Natural killer cell treated with Interleukin-12 subunit alpha and Interleukin-12 subunit beta and Interleukin-15 and Interleukin-18, amount 100 ng/mL, for 72 hours (primary cell): ENCODE measurements at regions not wholly inside any gene's neighbourhood (a gene's known extent, or its start where the extent isn't known, plus 50 kb on each side); places are given as distances from the start of the nearest gene placed in this dataset.

Experiments used
- ATAC-seq, 2 donors: fragments of 150-1000 bp; cut with Tn5 transposase in 1 of 2; sonication (Bioruptor Pico), chemical (Tn5 transposase) in 1 of 2; 2 replicates each; pipeline ENCODE4 v1.10.0; 2021
- DNase-seq: peaks from one replicate; pipeline ENCODE4 v3.0.0; 2022; ENCODE audit warnings: low spot score
- H3K27ac Mint-ChIP-seq, 2 donors: 1 replicate in 1 of 2; 2 replicates in 1 of 2; pipeline ENCODE4 v1.8.0; 2022; ENCODE audit warnings: mixed read lengths in 2 of 2, mild to moderate bottlenecking in 1 of 2, moderate library complexity in 1 of 2
- H3K27me3 Mint-ChIP-seq, 2 donors: 1 replicate in 1 of 2; 2 replicates in 1 of 2; pipeline ENCODE4 v1.8.0; 2022; ENCODE audit warnings: mixed read lengths in 2 of 2
- H3K36me3 Mint-ChIP-seq: one replicate; pipeline ENCODE4 v1.8.0; 2022; ENCODE audit warnings: mixed read lengths
- H3K4me1 Mint-ChIP-seq, 2 donors: 1 replicate in 1 of 2; 2 replicates in 1 of 2; pipeline ENCODE4 v1.8.0; 2022; ENCODE audit warnings: low read depth in 2 of 2, mixed read lengths in 2 of 2, mild to moderate bottlenecking in 1 of 2
- H3K4me3 Mint-ChIP-seq: one replicate; pipeline ENCODE4 v1.8.0; 2022; ENCODE audit warnings: mixed read lengths
- H3K9me3 Mint-ChIP-seq: 2 replicates; pipeline ENCODE4 v1.8.0; 2022; ENCODE audit warnings: mixed read lengths

DNA sequence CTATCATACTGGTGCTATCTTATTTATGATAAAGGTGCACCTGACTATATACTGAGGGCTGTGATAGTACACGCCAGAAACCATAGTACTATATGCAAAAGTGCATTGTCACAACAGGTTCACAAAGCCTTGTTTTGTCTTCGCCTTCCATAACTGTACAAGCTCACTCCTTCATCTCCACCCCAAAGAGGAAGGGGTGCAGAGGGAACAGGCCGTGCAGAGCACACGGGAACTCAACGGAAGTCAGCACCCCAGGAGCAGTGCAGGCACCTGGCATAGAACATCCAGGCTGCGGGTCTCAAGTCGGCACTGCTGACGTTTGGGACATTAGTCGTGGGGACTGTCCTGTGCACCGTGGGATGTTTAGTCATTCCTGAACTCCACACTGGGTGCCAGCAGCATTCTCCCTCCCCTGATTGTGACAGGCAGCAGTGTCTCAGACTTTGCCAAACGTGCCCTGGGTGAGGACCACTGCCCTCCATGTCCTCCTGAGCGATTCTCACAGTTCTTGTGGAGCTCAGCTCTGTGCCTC is 99.7 kb downstream of the PXDC1 start:
- no peaks in the 10 kb centered on the region for H3K9me3 Mint-ChIP-seq
- DNase-seq, result no peak
- no peak overlapping the region for H3K4me3 Mint-ChIP-seq
- no peaks in the 10 kb centered on the region for H3K36me3 Mint-ChIP-seq
- no peak overlapping the region for H3K27ac Mint-ChIP-seq
- no peaks in the 10 kb centered on the region for H3K4me1 Mint-ChIP-seq
- no peak for ATAC-seq
- H3K27me3 Mint-ChIP-seq, result peaks cover 26 to 43% of the 10 kb centered on the region in 2 donors

DNA sequence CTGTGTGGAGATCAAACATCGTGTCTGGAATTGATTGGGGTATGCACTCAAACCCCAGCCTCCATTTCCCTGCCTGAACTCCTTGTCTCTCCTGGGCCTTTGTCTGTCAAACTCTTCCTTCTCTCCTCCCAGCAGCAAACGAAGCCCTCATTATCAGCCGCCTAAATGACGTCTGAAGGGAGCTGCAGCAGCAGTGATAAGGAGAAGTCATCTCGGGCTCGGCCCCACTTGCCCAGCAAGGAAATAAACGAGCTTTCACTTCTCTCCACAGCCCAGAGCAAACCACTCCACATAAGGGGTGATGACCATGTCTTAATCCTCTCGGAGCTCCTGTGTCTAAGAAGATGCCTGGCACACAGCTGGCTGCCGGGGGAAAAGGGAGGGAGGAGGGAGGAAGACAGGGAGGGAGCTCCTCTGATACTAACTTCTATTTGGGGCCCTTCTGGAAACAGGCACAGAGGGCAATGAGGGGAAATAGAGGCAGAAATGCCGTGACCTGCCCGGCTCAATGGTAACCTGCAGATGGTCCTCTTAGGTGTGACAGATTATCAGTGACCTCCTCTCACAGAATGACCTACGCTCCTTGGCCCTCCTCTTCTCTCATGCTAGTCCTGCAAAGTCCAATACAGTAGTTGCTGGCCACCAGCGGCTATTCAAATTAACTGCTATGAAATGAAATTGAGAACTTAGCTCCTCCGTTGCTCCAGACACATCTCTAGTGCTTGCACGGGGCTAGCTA is 100.4 kb downstream of the PXDC1 start:
- ATAC-seq (no peak), DNase-seq (no peak)
- Mint-ChIP-seq H3K4me3 (no peak overlapping the region), H3K9me3 (no peaks in the 10 kb centered on the region), H3K27me3 (peaks cover 23 to 39% of the 10 kb centered on the region in 2 donors), H3K27ac (no peak overlapping the region), H3K4me1 (no peaks in the 10 kb centered on the region), H3K36me3 (no peaks in the 10 kb centered on the region)

DNA sequence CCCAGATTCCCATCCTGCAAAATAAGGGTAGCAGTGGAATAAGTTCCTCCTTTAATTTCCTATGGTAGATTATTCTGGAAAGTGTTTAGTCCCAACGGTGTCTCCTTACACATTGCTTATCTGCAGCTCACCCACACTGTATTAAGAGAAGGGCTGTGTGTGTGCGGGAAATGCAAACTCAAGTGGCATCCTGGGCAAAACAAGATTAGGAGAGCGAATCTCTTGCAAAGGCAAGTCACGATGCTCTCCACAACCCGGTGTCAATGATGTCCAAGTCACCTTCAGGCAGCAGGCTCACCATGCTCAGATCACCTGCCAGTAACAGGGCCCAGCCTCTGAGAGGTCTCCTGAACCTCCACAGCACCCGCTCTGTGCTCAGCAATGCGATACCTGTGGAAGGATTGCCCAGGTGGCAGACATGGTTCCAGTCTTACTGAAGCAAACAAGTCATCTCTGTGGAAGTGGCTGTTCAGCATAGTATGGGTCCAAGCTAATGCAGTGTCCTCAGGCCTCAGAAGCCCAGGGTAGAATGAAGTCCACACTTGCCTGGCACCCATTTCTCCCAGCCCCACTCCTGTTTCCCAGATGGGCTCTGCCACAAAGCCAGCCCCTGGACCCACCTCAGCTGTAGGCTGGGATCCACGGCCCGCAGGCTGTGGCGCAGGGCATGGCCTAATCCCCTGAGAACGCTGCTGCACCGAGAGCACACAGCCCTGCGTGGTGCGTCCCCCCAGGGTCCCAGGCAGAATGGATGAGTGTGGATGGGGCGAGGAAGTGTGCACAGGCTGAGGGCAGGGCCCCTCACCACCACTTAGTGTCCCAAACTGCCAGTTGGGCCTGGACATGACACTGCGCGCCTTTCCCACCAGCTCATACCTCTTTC is 101.2 kb downstream of the PXDC1 start:
- Mint-ChIP-seq H3K9me3 (no peaks in the 10 kb centered on the region), H3K4me1 (no peaks in the 10 kb centered on the region), H3K36me3 (no peaks in the 10 kb centered on the region), H3K27ac (no peak overlapping the region), H3K4me3 (no peak overlapping the region), H3K27me3 (peaks cover 20 to 31% of the 10 kb centered on the region in 2 donors)
- no peak for DNase-seq
- ATAC-seq, result peak in 1 of 2 donors; percentile 13

DNA sequence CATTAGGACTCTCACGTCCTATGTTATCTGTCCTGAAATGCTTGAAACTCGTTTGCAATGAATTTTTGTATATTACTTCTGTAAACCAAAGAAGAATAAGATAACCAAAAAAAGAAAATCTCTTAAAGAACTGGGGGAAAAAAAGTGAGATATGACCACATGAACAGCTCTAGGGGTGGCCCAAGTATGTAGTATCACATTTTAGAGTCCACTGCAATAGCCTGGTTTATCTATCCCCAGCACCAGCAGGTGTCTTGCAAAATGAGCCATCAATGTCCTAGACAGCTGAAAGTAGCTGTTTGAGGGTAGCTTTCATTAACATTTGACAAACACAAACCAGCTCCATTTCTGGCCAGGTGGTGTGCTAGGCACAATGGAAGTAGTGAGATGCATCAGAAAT is 102.8 kb downstream of the PXDC1 start:
- no peak for ATAC-seq
- Mint-ChIP-seq H3K27me3 (peaks cover 16 to 19% of the 10 kb centered on the region in 2 donors), H3K36me3 (no peaks in the 10 kb centered on the region), H3K4me3 (no peak overlapping the region), H3K4me1 (no peaks in the 10 kb centered on the region), H3K9me3 (no peaks in the 10 kb centered on the region), H3K27ac (no peak overlapping the region)
- DNase-seq, result no peak

DNA sequence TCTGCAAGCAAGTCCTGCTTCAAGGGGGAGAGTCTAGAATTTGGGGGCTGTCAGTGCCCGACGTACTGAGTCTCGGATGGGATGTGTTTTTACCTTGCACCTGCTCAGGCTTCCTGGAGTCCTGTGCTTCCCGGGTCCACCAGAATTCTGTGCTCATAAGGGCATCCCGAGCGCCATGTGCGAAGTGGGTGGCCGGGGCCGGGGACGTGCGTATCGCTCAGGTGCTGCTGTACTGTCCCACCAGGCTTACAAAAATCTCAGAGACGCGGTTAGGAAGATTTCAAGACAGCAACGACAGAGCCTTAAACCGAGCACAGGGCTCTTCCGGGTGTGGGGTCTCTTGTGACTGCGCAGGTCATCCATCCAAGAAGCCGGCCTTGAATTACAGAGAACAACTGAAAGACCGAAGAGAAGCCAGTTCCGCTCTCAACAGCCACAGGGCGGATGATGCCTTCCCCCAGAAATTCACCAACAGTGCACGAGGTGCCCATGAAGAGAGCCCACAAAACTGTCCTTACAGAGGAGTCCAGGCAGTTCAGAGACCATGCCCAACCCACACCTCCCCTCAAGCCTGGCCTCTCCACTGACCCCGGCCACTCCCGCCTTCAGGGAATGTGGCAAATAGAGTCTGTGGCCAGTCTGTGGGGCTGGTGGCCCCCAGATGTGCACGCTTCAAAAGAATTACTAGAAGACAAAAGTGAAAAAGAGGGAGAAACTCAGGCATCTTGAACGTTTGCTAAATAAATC is 104.7 kb downstream of the PXDC1 start:
- Mint-ChIP-seq H3K9me3 (no peaks in the 10 kb centered on the region), H3K27me3 (peaks cover 17 to 19% of the 10 kb centered on the region in 2 donors), H3K4me1 (no peaks in the 10 kb centered on the region), H3K36me3 (no peaks in the 10 kb centered on the region), H3K4me3 (no peak overlapping the region), H3K27ac (no peak overlapping the region)
- no peak for DNase-seq
- no peak for ATAC-seq

DNA sequence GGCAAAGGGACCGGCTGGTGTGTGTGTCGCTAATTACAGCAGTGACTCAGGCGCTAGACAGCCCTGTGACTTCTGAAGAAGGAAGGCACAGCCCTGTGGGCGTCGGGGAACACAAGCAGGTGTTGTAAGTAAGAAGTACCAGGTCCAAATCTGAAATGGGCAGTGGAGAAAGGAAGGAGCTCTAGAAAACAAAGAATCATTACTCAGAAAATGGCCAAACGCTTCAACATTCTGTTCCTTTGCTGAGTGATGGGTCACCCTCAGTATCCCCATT is 106.8 kb downstream of the PXDC1 start:
- DNase-seq (no peak), ATAC-seq (no peak)
- H3K27ac Mint-ChIP-seq, result no peak overlapping the region
- H3K4me1 Mint-ChIP-seq, result no peaks in the 10 kb centered on the region
- no peak overlapping the region for H3K4me3 Mint-ChIP-seq
- no peaks in the 10 kb centered on the region for H3K9me3 Mint-ChIP-seq
- peaks cover 16 to 31% of the 10 kb centered on the region in 2 donors for H3K27me3 Mint-ChIP-seq
- no peaks in the 10 kb centered on the region for H3K36me3 Mint-ChIP-seq

DNA sequence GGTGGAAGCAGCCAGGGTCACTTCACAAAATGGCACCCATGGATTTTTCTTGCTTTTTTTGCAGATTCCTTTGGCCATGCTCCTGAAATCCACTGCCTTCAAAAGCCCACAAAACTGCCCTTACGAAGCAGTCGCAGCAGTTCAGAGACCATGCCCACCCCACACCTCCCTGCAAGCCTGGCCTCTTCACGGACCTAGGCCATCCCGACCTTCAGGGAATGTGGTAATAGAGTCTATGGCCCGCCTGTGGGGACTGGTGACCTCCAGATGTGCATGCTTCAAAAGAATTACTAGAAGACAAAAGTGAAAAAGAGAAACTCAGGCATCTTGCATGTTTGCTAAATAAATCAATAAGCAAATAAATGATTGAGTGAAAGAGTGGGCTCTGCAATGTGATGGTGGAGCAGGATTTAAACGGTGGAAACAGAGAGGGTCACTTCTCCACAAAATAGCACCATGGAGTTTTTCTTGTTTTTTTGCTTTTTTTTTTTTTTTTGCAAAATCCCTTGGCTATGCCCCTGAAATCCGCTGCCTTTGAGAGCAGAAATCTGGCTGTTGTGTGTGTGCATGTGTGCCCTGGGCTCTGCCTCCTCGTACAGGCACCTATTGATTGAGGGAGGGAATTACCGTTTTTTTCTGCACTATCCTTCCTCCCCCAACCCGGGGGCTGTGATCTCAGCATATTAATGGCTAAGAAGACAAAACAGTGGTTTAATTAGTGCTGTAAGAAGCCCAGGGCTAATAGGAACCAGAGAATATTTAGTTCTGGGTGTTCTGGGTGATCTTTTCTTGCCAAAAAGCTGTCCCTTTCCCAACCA is 107.4 kb downstream of the PXDC1 start:
- Mint-ChIP-seq H3K4me3 (no peak overlapping the region), H3K27me3 (peaks cover 19 to 37% of the 10 kb centered on the region in 2 donors), H3K4me1 (no peaks in the 10 kb centered on the region), H3K36me3 (no peaks in the 10 kb centered on the region), H3K27ac (no peak overlapping the region), H3K9me3 (no peaks in the 10 kb centered on the region)
- DNase-seq (no peak), ATAC-seq (no peak)

DNA sequence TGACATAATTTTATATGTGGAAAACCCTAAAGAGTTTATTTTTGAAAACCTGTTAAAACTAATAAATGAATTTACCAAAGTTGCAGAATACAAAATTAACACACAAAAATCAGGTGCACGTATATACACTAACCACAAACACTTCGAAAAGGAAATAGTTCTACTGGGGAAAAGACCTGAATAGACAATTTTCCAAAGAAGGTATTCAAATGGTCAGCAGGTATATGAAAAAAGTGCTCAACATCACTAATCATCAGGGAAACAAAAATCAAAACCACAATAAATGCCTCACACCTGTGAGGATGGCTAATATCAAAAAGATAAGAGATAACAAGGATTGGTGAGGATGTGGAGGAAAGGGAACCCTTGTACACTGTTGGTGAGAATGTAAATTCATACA is 110.6 kb downstream of the PXDC1 start:
- ATAC-seq (no peak), DNase-seq (no peak)
- no peak overlapping the region for H3K4me3 Mint-ChIP-seq
- peaks cover 16 to 39% of the 10 kb centered on the region in 2 donors for H3K27me3 Mint-ChIP-seq
- no peaks in the 10 kb centered on the region for H3K36me3 Mint-ChIP-seq
- no peak overlapping the region for H3K27ac Mint-ChIP-seq
- H3K4me1 Mint-ChIP-seq, result no peaks in the 10 kb centered on the region
- no peaks in the 10 kb centered on the region for H3K9me3 Mint-ChIP-seq

DNA sequence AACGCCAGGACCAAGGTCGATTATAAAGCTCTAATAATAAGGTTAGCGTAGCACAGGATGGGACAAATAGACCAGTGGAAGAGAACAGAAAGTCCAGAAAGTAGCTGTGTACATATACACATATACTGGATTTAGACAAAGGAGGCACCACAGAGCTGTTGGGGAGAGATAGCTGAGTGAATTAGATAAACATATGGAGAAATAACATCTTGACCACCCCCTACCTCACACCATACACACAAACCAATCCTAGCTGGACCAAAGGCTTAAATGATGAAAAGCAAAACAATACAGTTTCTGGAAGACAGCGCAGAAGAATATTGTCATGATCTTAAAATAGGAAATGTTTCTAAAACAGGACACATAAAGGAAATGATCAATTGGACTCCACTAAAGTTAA is 112.9 kb downstream of the PXDC1 start:
- Mint-ChIP-seq H3K4me3 (no peak overlapping the region), H3K4me1 (no peaks in the 10 kb centered on the region), H3K9me3 (no peaks in the 10 kb centered on the region), H3K27me3 (peaks cover 13 to 39% of the 10 kb centered on the region in 2 donors), H3K36me3 (no peaks in the 10 kb centered on the region), H3K27ac (no peak overlapping the region)
- DNase-seq (no peak), ATAC-seq (no peak)

DNA sequence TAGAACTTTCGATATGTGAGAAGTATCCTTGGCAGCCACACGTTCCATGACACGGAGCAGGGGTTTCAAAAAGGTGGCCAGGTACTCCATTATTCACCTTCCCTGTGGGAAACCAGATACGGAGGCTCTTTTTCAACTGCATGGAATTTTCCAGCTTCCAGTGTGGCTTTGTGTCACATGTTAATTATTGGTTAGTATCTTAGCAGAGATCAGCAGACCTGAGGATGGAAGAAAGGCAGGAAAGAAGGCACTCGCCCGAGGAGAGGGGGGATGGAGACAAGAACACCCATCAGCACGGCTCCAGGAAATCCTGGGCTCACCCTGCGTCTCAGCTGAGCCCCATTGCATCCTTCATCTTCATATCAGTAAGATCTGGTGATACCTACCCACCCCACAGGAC is 115.5 kb downstream of the PXDC1 start:
- no peaks in the 10 kb centered on the region for H3K9me3 Mint-ChIP-seq
- no peak overlapping the region for H3K27ac Mint-ChIP-seq
- H3K27me3 Mint-ChIP-seq, result peaks cover 7 to 31% of the 10 kb centered on the region in 2 donors
- no peak for ATAC-seq
- no peak for DNase-seq
- H3K36me3 Mint-ChIP-seq, result no peaks in the 10 kb centered on the region
- no peaks in the 10 kb centered on the region for H3K4me1 Mint-ChIP-seq
- no peak overlapping the region for H3K4me3 Mint-ChIP-seq

DNA sequence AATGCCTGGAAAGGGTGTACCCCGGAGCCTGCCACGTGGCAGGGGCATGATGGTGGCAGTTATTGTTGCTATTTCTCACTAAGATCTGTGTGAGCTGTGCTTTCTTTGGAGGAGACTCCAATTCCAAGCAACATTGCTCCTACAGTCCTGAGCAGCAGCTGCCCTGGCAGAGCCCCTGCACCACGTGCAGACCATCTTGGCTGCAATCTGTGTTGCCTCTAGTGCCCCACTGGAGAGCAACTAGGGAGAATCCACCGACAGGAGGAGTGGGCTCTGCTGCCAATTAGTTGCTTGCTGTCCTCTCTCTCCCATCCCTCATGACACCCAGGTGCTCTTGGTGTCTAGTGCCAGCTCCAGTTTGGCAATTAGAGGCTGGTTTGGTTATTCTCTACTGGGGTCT is 116.0 kb downstream of the PXDC1 start:
- ATAC-seq, result no peak
- no peak overlapping the region for H3K4me3 Mint-ChIP-seq
- no peak overlapping the region for H3K27ac Mint-ChIP-seq
- no peak for DNase-seq
- H3K27me3 Mint-ChIP-seq, result peaks cover 9 to 29% of the 10 kb centered on the region in 2 donors
- H3K36me3 Mint-ChIP-seq, result no peaks in the 10 kb centered on the region
- no peaks in the 10 kb centered on the region for H3K4me1 Mint-ChIP-seq
- H3K9me3 Mint-ChIP-seq, result no peaks in the 10 kb centered on the region

DNA sequence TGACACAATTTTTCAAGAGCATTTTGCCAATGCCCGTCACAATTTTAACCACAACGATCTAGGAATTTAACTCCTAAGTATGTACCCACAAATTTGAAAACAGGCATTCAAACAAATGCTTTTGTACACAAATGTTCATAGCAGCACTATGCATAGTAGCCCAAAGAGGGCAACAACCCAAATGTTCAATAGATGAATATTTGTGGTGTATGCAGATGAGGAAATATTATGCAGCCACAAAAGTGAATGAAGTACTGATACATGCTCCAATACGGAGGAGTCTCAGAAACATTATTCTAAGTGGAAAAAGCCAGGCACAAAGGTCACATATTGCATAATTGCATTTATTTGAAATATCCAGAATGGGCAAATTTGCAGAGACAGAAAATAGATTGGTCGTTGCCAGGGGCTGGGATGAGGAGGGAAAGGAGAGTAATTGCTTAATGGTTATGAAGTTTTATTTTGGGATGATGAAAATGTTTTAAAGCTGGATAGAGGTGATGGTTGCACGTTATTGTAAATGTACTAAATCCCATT is 117.2 kb downstream of the PXDC1 start:
- H3K27ac Mint-ChIP-seq, result no peak overlapping the region
- H3K9me3 Mint-ChIP-seq, result no peaks in the 10 kb centered on the region
- H3K36me3 Mint-ChIP-seq, result no peaks in the 10 kb centered on the region
- no peak overlapping the region for H3K4me3 Mint-ChIP-seq
- DNase-seq, result no peak
- no peaks in the 10 kb centered on the region for H3K4me1 Mint-ChIP-seq
- peaks cover 10 to 29% of the 10 kb centered on the region in 2 donors for H3K27me3 Mint-ChIP-seq
- ATAC-seq, result no peak

DNA sequence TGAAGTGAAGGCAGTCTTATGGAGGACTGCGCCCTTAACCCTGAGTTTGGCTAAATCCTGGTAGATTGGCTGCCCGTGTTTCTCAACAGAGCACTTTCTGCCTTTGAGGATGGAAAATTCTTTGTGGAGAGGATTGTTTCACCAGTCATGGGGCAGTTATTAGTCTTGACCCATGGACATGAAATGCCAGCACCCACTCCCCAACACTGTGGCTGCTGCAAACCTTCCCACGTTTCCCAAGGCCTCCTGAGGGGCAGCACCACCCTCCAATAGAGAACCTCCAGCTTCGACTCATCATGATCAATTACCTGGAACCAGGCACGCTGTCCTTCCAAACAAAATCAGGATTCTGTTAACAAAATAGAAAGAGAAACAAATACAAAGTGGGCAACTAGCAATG is 117.8 kb downstream of the PXDC1 start:
- H3K27ac Mint-ChIP-seq, result no peak overlapping the region
- DNase-seq (no peak), ATAC-seq (no peak)
- H3K4me3 Mint-ChIP-seq, result no peak overlapping the region
- no peaks in the 10 kb centered on the region for H3K4me1 Mint-ChIP-seq
- H3K27me3 Mint-ChIP-seq, result peaks cover 12 to 23% of the 10 kb centered on the region in 2 donors
- no peaks in the 10 kb centered on the region for H3K9me3 Mint-ChIP-seq
- H3K36me3 Mint-ChIP-seq, result no peaks in the 10 kb centered on the region
